Thoracic aorta (tissue), 2 donors: ENCODE measurements at regions not wholly inside any gene's neighbourhood (a gene's known extent, or its start where the extent isn't known, plus 50 kb on each side); places are given as distances from the start of the nearest gene placed in this dataset.

ENCODE experiments used
- ATAC-seq: fragments of 150-250 bp; one replicate; pipeline ENCODE4 v1.8.0; 2017; ENCODE audit warnings: low read depth; ENCODE audit not compliant: insufficient number of reproducible peaks, low FRiP score
- DNase-seq: peaks from one replicate; pipeline ENCODE4 v3.0.0-alpha.2; 2020; ENCODE audit warnings: low spot score
- H3K27ac ChIP-seq, 2 donors: fragments of 200-600 bp; sonication (generic); 1 replicate in 1 of 2; 2 replicates in 1 of 2; pipeline ENCODE4 v1.5.1; 2016; ENCODE audit warnings: mild to moderate bottlenecking in 2 of 2, moderate library complexity in 2 of 2
- H3K27me3 ChIP-seq: fragments of 200-600 bp; sonication (generic); replicated peaks from 2 replicates; pipeline ENCODE4 v1.6.0; 2016; ENCODE audit warnings: mild to moderate bottlenecking; ENCODE audit not compliant: insufficient read depth
- H3K36me3 ChIP-seq: fragments of 200-600 bp; sonication (generic); one replicate; pipeline ENCODE4 v1.5.1; 2016
- H3K4me1 ChIP-seq, 2 donors: fragments of 200-600 bp; sonication (generic); 1 replicate in 1 of 2; 2 replicates in 1 of 2; pipeline versions ENCODE4 v1.5.1 to v1.6.0; 2016; ENCODE audit warnings: low read depth in 2 of 2, mild to moderate bottlenecking in 1 of 2; ENCODE audit not compliant: control insufficient read depth in 1 of 2
- H3K4me3 ChIP-seq: fragments of 200-600 bp; sonication (generic); 2 replicates; pipeline ENCODE4 v1.5.1; 2016; ENCODE audit warnings: mild to moderate bottlenecking
- H3K9me3 ChIP-seq: fragments of 200-600 bp; sonication (generic); 2 replicates; pipeline ENCODE4 v1.5.1; 2016
- TF ChIP-seq, protein P1 (sequence below): fragments of 200-600 bp; sonication (generic); IDR thresholded peaks from one replicate; pipeline ENCODE4 v1.5.1; 2019; ENCODE audit warnings: antibody characterized with exemption

DNA sequence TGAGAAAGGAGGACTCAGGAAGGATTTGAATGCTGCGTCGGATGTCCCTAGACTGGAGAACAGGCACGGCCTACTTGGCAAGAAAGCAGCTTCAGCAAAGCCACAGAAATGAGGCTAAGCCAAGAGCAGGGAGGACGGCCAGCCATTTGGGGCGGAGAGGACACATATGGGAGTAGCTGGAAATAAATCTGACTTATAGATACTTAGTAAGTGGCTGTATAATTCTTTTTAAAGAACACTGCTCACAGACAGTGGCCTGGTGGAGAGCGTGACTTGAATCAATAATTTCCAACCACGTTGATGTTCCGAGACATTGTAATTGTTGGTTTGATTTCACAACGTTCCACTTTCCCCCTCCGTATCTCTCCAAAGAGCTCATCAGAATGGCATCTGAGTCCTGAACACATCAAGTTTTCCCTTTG is 67.7 kb upstream of the JCAD start:
- H3K36me3 ChIP-seq: no peaks in the 10 kb centered on the region
- H3K27me3 ChIP-seq: no peaks in the 10 kb centered on the region
- H3K4me1 ChIP-seq: no peaks in the 10 kb centered on the region
- DNase-seq (no peak), ATAC-seq (no peak)
- no peak overlapping the region for H3K27ac ChIP-seq
- H3K4me3 ChIP-seq: no peak overlapping the region
- H3K9me3 ChIP-seq: no peaks in the 10 kb centered on the region
- TF ChIP-seq, protein P1, sequence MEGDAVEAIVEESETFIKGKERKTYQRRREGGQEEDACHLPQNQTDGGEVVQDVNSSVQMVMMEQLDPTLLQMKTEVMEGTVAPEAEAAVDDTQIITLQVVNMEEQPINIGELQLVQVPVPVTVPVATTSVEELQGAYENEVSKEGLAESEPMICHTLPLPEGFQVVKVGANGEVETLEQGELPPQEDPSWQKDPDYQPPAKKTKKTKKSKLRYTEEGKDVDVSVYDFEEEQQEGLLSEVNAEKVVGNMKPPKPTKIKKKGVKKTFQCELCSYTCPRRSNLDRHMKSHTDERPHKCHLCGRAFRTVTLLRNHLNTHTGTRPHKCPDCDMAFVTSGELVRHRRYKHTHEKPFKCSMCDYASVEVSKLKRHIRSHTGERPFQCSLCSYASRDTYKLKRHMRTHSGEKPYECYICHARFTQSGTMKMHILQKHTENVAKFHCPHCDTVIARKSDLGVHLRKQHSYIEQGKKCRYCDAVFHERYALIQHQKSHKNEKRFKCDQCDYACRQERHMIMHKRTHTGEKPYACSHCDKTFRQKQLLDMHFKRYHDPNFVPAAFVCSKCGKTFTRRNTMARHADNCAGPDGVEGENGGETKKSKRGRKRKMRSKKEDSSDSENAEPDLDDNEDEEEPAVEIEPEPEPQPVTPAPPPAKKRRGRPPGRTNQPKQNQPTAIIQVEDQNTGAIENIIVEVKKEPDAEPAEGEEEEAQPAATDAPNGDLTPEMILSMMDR: no peak

DNA sequence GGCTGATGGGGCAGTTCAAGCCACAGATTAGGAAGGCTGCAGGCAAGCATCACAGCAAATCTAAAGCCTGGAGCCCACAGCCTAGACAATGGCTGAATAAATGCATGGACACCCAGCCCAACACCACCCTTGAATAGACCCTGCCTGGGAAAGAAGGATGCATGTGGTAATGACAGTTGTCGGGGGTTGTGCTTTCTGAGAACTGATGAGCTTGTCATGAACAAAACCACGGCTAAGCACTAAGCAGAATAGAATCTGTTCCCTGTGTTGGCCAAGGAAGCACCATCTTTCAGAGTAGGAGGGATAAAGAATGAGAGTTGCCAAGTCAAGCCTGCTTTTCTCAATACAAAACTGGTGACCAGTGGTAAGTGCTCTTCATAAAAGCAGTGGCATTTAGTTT is 66.1 kb upstream of the JCAD start:
- no peak overlapping the region for H3K27ac ChIP-seq
- no peak overlapping the region for H3K4me3 ChIP-seq
- no peaks in the 10 kb centered on the region for H3K36me3 ChIP-seq
- no peaks in the 10 kb centered on the region for H3K27me3 ChIP-seq
- DNase-seq: no peak
- TF ChIP-seq, protein P1: no peak
- H3K4me1 ChIP-seq: no peaks in the 10 kb centered on the region
- no peaks in the 10 kb centered on the region for H3K9me3 ChIP-seq
- no peak for ATAC-seq

DNA sequence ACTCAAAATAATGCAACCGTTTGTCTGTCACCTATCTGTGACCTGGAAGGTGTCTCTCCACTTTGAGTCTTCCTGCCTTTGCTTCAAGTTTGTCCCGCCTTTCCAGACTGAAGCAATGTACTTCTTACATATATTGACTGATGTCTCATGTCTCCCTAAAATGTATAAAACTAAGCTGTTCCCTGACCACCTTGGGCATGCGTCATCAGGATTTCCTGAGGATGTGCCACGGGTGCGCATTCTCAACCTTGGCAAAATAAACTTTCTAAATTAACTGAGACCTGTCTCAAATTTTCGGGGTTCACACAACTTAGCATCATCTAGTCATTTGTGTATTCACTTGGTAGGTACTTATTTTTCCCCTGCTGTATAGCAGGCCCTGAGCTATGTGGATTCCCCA is 65.3 kb upstream of the JCAD start:
- H3K27ac ChIP-seq: no peak overlapping the region
- ATAC-seq (no peak), DNase-seq (no peak)
- TF ChIP-seq, protein P1: no peak
- no peak overlapping the region for H3K4me3 ChIP-seq
- no peaks in the 10 kb centered on the region for H3K27me3 ChIP-seq
- no peaks in the 10 kb centered on the region for H3K36me3 ChIP-seq
- no peaks in the 10 kb centered on the region for H3K9me3 ChIP-seq
- H3K4me1 ChIP-seq: no peaks in the 10 kb centered on the region

DNA sequence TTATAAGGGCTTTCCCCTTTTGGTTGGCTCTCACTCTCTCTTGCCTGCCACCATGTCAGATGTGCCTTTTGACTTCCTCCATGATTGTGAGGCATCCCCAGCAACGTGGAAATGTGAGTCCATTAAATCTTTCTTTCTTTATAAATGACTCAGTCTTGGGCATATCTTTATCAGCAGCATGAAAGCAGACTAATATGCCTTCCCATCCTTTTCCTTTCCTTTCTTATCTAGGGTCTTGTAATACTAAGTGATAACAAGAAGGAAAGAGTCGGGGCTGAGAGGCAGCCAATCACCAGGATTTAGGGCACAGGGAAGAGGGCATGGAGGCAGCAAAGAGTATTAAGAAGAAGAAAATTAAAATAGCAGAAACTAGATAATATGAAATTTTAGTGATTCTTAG is 62.0 kb upstream of the JCAD start:
- TF ChIP-seq, protein P1: no peak
- Histone ChIP-seq H3K36me3 (no peaks in the 10 kb centered on the region), H3K27ac (no peak overlapping the region), H3K27me3 (no peaks in the 10 kb centered on the region), H3K9me3 (no peaks in the 10 kb centered on the region), H3K4me3 (no peak overlapping the region), H3K4me1 (peaks cover 0 to 2% of the 10 kb centered on the region in 2 donors)
- no peak for ATAC-seq
- no peak for DNase-seq

DNA sequence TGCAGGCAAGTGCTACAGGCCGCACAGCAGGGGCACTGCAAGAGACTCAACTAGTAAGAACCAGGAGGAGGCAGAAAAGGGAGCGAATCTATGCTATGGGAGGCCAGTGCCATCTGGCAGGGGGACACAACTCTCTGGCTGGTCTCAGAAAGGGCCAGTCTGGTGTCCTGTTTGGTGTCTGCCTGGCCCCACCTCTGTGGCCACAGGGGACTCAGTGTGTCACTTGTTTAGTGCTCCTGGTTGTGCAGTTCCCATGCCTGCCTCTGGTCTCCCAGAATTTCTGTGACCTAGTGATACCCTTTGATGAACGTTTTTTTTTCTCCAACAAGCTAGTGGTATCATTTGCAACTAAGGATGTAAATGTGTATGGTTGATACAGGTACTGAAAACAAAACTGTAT is 59.2 kb upstream of the JCAD start:
- TF ChIP-seq, protein P1: no peak
- DNase-seq (no peak), ATAC-seq (no peak)
- no peaks in the 10 kb centered on the region for H3K9me3 ChIP-seq
- peaks cover 8 to 22% of the 10 kb centered on the region in 2 donors for H3K4me1 ChIP-seq
- no peak overlapping the region for H3K4me3 ChIP-seq
- no peaks in the 10 kb centered on the region for H3K27me3 ChIP-seq
- H3K27ac ChIP-seq: no peak overlapping the region
- H3K36me3 ChIP-seq: no peaks in the 10 kb centered on the region
